Gastrocnemius medialis (tissue), 4 donors: ENCODE measurements at regions not wholly inside any gene's neighbourhood (a gene's known extent, or its start where the extent isn't known, plus 50 kb on each side); places are given as distances from the start of the nearest gene placed in this dataset.

Experiments used
- ATAC-seq, 2 donors: fragments of 150-250 bp; one replicate each; pipeline ENCODE4 v1.9.1; 2016
- DNase-seq, 2 donors: peaks; one replicate each; pipeline ENCODE4 v3.0.0-alpha.2; 2019
- H3K27ac ChIP-seq, 4 donors: fragments of 200-600 bp; sonication (generic); 1 replicate in 1 of 4; 2 replicates in 3 of 4; pipeline ENCODE4 v1.5.1; 2016 to 2018; ENCODE audit warnings: mild to moderate bottlenecking in 2 of 4, moderate library complexity in 1 of 4
- H3K27me3 ChIP-seq, 3 donors: fragments of 200-600 bp; sonication (generic) in 2 of 3; 1 replicate in 1 of 3; 2 replicates in 2 of 3; pipeline versions ENCODE4 v1.5.1 to v1.6.0; 2016 to 2019; ENCODE audit warnings: mild to moderate bottlenecking in 1 of 3, moderate library complexity in 1 of 3
- H3K36me3 ChIP-seq, 2 donors: fragments of 200-600 bp; sonication (generic) in 1 of 2; one replicate each; pipeline ENCODE4 v1.5.1; 2017 to 2018
- H3K4me1 ChIP-seq, 2 donors: fragments of 200-600 bp; sonication (generic) in 1 of 2; one replicate each; pipeline ENCODE4 v1.5.1; 2016 to 2017; ENCODE audit warnings: mild to moderate bottlenecking in 2 of 2
- H3K4me3 ChIP-seq, 4 donors: fragments of 200-600 bp; sonication (generic) in 3 of 4; 1 replicate in 1 of 4; 2 replicates in 3 of 4; pipeline ENCODE4 v1.5.1; 2016 to 2019; ENCODE audit warnings: mild to moderate bottlenecking in 2 of 4
- H3K9me3 ChIP-seq, 3 donors: fragments of 200-600 bp; sonication (generic) in 2 of 3; 1 replicate in 1 of 3; 2 replicates in 2 of 3; pipeline ENCODE4 v1.5.1; 2016 to 2019
- POLR2A ChIP-seq, 2 donors: fragments of 450-650 bp; IDR thresholded peaks; one replicate each; pipeline ENCODE4 v1.6.1; 2017; ENCODE audit warnings: antibody characterized with exemption in 2 of 2, mild to moderate bottlenecking in 2 of 2, moderate library complexity in 2 of 2
- in situ Hi-C, 4 donors: fragments of 200-750 bp; cut with MboI; loops; one replicate each; pipeline versions ENCODE4 v1.15.0 to v1.8.0; 2017; ENCODE audit warnings: low sequenced_read_pairs in 4 of 4
- intact Hi-C: fragments of 100-400 bp; cut with DNase I; formaldehyde crosslinking; loops from one replicate; pipeline ENCODE4 v1.15.1; 2023; ENCODE audit warnings: low total_unique reads
- TF ChIP-seq, protein P1 (sequence below), 5 experiments: fragments of 450-650 bp in 3 of 5; fragments of 200-600 bp in 2 of 5; sonication (generic) in 2 of 5; IDR thresholded peaks in 4 of 5; conservative IDR thresholded peaks in 1 of 5; 1 replicate in 4 of 5; 2 replicates in 1 of 5; pipeline ENCODE4 v1.5.1; 2016 to 2019; ENCODE audit warnings: antibody characterized with exemption in 5 of 5, mild to moderate bottlenecking in 3 of 5, moderate library complexity in 3 of 5

GRCh38 chr5:71874521-71874920 lies 155.4 kb downstream of the CARTPT start:
- no peaks in the 10 kb centered on the region for H3K27me3 ChIP-seq
- H3K4me3 ChIP-seq = no peak overlapping the region
- H3K4me1 ChIP-seq = no peaks in the 10 kb centered on the region
- DNase-seq (no peak), ATAC-seq (no peak)
- in situ Hi-C loops = no loop called here
- no peak overlapping the region for H3K27ac ChIP-seq
- H3K9me3 ChIP-seq = no peaks in the 10 kb centered on the region
- H3K36me3 ChIP-seq = no peaks in the 10 kb centered on the region
- intact Hi-C loops = no loop called here
- TF ChIP-seq, protein P1, sequence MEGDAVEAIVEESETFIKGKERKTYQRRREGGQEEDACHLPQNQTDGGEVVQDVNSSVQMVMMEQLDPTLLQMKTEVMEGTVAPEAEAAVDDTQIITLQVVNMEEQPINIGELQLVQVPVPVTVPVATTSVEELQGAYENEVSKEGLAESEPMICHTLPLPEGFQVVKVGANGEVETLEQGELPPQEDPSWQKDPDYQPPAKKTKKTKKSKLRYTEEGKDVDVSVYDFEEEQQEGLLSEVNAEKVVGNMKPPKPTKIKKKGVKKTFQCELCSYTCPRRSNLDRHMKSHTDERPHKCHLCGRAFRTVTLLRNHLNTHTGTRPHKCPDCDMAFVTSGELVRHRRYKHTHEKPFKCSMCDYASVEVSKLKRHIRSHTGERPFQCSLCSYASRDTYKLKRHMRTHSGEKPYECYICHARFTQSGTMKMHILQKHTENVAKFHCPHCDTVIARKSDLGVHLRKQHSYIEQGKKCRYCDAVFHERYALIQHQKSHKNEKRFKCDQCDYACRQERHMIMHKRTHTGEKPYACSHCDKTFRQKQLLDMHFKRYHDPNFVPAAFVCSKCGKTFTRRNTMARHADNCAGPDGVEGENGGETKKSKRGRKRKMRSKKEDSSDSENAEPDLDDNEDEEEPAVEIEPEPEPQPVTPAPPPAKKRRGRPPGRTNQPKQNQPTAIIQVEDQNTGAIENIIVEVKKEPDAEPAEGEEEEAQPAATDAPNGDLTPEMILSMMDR (IDR thresholded peaks at IDR 0.05 in 4 of 5, conservative IDR thresholded peaks at IDR 0.05 in 1 of 5) = no peak
- no peak for TF ChIP-seq POLR2A (IDR thresholded peaks at IDR 0.05)

DNA sequence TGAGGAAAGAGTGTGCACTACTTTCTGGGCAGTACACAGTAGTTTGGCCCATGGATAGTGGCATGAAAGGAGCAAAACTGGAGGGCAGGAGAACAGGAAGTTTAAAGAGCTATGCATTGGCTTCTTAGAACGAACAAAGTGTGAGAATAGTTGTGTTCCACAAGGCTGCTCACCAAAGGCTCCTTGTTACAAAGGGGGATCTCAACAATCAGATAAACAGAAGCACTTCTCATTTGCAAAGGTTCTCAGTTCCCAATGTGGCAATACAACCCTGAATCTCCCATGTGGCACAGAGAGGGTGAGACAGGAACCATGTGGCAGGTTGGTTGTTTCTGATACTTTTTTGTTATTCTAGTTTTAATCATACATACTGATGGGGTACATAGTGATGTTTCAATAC lies 158.4 kb downstream of the CARTPT start:
- TF ChIP-seq POLR2A (IDR thresholded peaks at IDR 0.05) = no peak
- TF ChIP-seq, protein P1 (IDR thresholded peaks at IDR 0.05 in 4 of 5, conservative IDR thresholded peaks at IDR 0.05 in 1 of 5) = no peak
- ATAC-seq (no peak), DNase-seq (no peak)
- no peaks in the 10 kb centered on the region for H3K4me1 ChIP-seq
- intact Hi-C loops = no loop called here
- no peaks in the 10 kb centered on the region for H3K27me3 ChIP-seq
- H3K4me3 ChIP-seq = no peak overlapping the region
- in situ Hi-C loops = no loop called here
- no peaks in the 10 kb centered on the region for H3K36me3 ChIP-seq
- no peak overlapping the region for H3K27ac ChIP-seq
- H3K9me3 ChIP-seq = no peaks in the 10 kb centered on the region

- Histone ChIP-seq H3K9me3 (no peaks in the 10 kb centered on the region), H3K4me1 (no peaks in the 10 kb centered on the region), H3K27ac (no peak overlapping the region), H3K4me3 (no peak overlapping the region), H3K27me3 (no peaks in the 10 kb centered on the region), H3K36me3 (no peaks in the 10 kb centered on the region)
- in situ Hi-C loops = no loop called here
- intact Hi-C loops = no loop called here
- no peak for TF ChIP-seq POLR2A (IDR thresholded peaks at IDR 0.05)
- TF ChIP-seq, protein P1 (IDR thresholded peaks at IDR 0.05 in 4 of 5, conservative IDR thresholded peaks at IDR 0.05 in 1 of 5) = no peak
- DNase-seq = no peak
- no peak for ATAC-seq
These were observed 161.5 kb downstream of the CARTPT start for GRCh38 chr5:71880536-71880935.

GRCh38 chr5:71882826-71883741 lies 164.0 kb downstream of the CARTPT start:
- no peaks in the 10 kb centered on the region for H3K36me3 ChIP-seq
- H3K9me3 ChIP-seq = no peaks in the 10 kb centered on the region
- H3K4me1 ChIP-seq = no peaks in the 10 kb centered on the region
- ATAC-seq = no peak
- no peak overlapping the region for H3K27ac ChIP-seq
- TF ChIP-seq POLR2A (IDR thresholded peaks at IDR 0.05) = no peak
- no peaks in the 10 kb centered on the region for H3K27me3 ChIP-seq
- in situ Hi-C loops (no loop called here), intact Hi-C loops (no loop called here)
- DNase-seq = no peak
- no peak overlapping the region for H3K4me3 ChIP-seq

DNA sequence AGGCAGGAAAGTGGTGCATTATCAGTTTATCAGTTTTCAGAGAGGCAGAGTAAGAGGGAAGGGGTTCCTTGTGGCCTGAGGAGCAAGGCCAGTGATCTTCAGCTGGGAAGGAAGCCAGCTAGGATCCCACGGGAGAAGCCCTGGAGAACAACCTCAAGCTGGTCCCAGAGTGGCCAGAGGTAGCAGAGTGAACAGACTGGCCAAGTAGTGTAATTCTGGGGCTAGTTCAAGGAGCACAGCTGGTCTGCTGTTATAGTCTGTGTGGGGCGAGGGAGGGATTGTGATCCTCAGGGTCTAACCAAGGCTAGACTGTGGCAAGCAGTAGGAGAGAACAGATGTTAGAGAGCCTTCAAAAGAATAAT lies 164.6 kb downstream of the CARTPT start:
- intact Hi-C loops (no loop called here), in situ Hi-C loops (no loop called here)
- no peaks in the 10 kb centered on the region for H3K27me3 ChIP-seq
- H3K9me3 ChIP-seq = no peaks in the 10 kb centered on the region
- DNase-seq (no peak), ATAC-seq (no peak)
- no peaks in the 10 kb centered on the region for H3K4me1 ChIP-seq
- H3K27ac ChIP-seq = no peak overlapping the region
- H3K4me3 ChIP-seq = no peak overlapping the region
- no peaks in the 10 kb centered on the region for H3K36me3 ChIP-seq
- TF ChIP-seq, protein P1 (IDR thresholded peaks at IDR 0.05 in 4 of 5, conservative IDR thresholded peaks at IDR 0.05 in 1 of 5) = no peak
- no peak for TF ChIP-seq POLR2A (IDR thresholded peaks at IDR 0.05)
